Activated CD4-positive, alpha-beta T cell treated with anti-CD3 and anti-CD28 coated beads, Interleukin-2, amount 50 U/mL, for 24 hours (primary cell): ENCODE measurements at regions not wholly inside any gene's neighbourhood (a gene's known extent, or its start where the extent isn't known, plus 50 kb on each side); places are given as distances from the start of the nearest gene placed in this dataset.

Source experiments
- DNase-seq, 2 donors: peaks; one replicate each; pipeline ENCODE4 v3.0.0-alpha.2; 2020; ENCODE audit warnings: low read depth in 1 of 2, low spot score in 1 of 2

- no peak for DNase-seq
These were observed 174.7 kb upstream of the SLC24A5 start for GRCh38 chr15:47945872-47946650.

- DNase-seq: no peak
These were observed 171.0 kb upstream of the SLC24A5 start for GRCh38 chr15:47949815-47950214.

GRCh38 chr15:47950447-47950846 lies 170.3 kb upstream of the SLC24A5 start:
- no peak for DNase-seq

GRCh38 chr15:47951781-47952180 lies 169.0 kb upstream of the SLC24A5 start:
- DNase-seq: no peak

- DNase-seq: no peak
These were observed 166.6 kb upstream of the SLC24A5 start for GRCh38 chr15:47954196-47954595.

GRCh38 chr15:47955021-47955420 lies 165.8 kb upstream of the SLC24A5 start:
- DNase-seq: no peak

GRCh38 chr15:47959617-47960413 lies 161.0 kb upstream of the SLC24A5 start:
- DNase-seq: no peak

GRCh38 chr15:47961401-47962090 lies 159.2 kb upstream of the SLC24A5 start:
- no peak for DNase-seq

GRCh38 chr15:47963265-47963664 lies 157.5 kb upstream of the SLC24A5 start:
- DNase-seq: no peak

GRCh38 chr15:47964229-47964628 lies 156.6 kb upstream of the SLC24A5 start:
- DNase-seq: no peak

- DNase-seq: no peak
These were observed 155.5 kb upstream of the SLC24A5 start for GRCh38 chr15:47965297-47965696.

- DNase-seq: no peak
These were observed 152.2 kb upstream of the SLC24A5 start for GRCh38 chr15:47968593-47968992.

GRCh38 chr15:47971637-47972036 lies 149.2 kb upstream of the SLC24A5 start:
- no peak for DNase-seq

GRCh38 chr15:47972738-47973137 lies 148.1 kb upstream of the SLC24A5 start:
- no peak for DNase-seq

GRCh38 chr15:47974724-47975123 lies 146.1 kb upstream of the SLC24A5 start:
- no peak for DNase-seq

GRCh38 chr15:47975427-47975826 lies 145.4 kb upstream of the SLC24A5 start:
- DNase-seq: no peak

GRCh38 chr15:47983533-47983932 lies 137.3 kb upstream of the SLC24A5 start:
- no peak for DNase-seq

- no peak for DNase-seq
These were observed 135.2 kb upstream of the SLC24A5 start for GRCh38 chr15:47985568-47985967.

GRCh38 chr15:47987461-47987860 lies 133.3 kb upstream of the SLC24A5 start:
- no peak for DNase-seq

GRCh38 chr15:47987908-47988532 lies 132.8 kb upstream of the SLC24A5 start:
- DNase-seq: peak in 1 of 2 donors; percentile 8

- no peak for DNase-seq
These were observed 132.2 kb upstream of the SLC24A5 start for GRCh38 chr15:47988564-47988963.
